WTC11 (cell line): ENCODE measurements at regions not wholly inside any gene's neighbourhood (a gene's known extent, or its start where the extent isn't known, plus 50 kb on each side); places are given as distances from the start of the nearest gene placed in this dataset.

Source experiments
- NFYB ChIP-seq: sonication (generic); formaldehyde crosslinking; conservative IDR thresholded peaks from 2 replicates; pipeline ENCODE4 v1.8.0; 2022; ENCODE audit warnings: low read depth, missing genetic modification reagents
- NR2C2 ChIP-seq: sonication (generic); formaldehyde crosslinking; IDR thresholded peaks from 2 replicates; pipeline ENCODE4 v1.8.0; 2022; ENCODE audit warnings: mild to moderate bottlenecking, missing genetic modification reagents
- SP1 ChIP-seq: sonication (generic); formaldehyde crosslinking; conservative IDR thresholded peaks from 2 replicates; pipeline ENCODE4 v1.8.1; 2022; ENCODE audit warnings: missing genetic modification reagents
- TF ChIP-seq, protein P1 (sequence below): sonication (generic); formaldehyde crosslinking; IDR thresholded peaks from 2 replicates; pipeline ENCODE4 v1.8.0; 2022; ENCODE audit warnings: missing genetic modification reagents
- TF ChIP-seq, protein P2 (sequence below): fragments of 200-600 bp; IDR thresholded peaks from 2 replicates; pipeline ENCODE4 v1.8.0; 2022; ENCODE audit warnings: antibody characterized with exemption
- TF ChIP-seq, protein P3 (sequence below): sonication (generic); formaldehyde crosslinking; IDR thresholded peaks from 2 replicates; pipeline ENCODE4 v1.8.0; 2022; ENCODE audit warnings: mild to moderate bottlenecking, missing genetic modification reagents
- TF ChIP-seq, protein P4 (sequence below): sonication (generic); formaldehyde crosslinking; IDR thresholded peaks from 2 replicates; pipeline ENCODE4 v1.8.1; 2022; ENCODE audit warnings: low read depth, missing genetic modification reagents, borderline replicate concordance
- TF ChIP-seq, protein P5 (sequence below): sonication (generic); formaldehyde crosslinking; IDR thresholded peaks from 2 replicates; pipeline ENCODE4 v1.8.0; 2022; ENCODE audit warnings: mild to moderate bottlenecking, missing genetic modification reagents
- TF ChIP-seq, protein P6 (sequence below): sonication (generic); formaldehyde crosslinking; IDR thresholded peaks from 2 replicates; pipeline ENCODE4 v1.8.1; 2022; ENCODE audit warnings: mild to moderate bottlenecking, moderate library complexity, missing genetic modification reagents

DNA sequence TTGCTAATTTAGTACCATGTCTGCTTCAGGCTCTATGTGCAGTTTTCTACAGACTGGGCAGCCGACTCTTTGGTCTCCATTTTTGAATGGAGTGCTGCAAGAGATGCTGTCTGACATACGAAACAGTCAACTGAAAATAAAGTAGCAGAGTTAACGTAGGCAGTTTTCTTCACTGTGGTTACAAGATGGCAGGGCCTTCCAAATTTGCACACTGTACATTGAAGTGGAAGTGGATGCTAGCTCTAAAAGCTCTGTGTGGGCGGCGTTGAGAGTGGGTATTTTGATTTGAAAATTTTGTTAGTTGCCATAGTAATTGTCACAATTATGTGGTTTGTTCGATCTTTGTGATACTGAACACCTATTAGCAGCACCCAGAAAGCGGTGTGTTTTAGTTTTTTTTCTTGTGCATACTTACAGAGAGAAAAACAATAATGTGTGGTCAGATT, 154.9 kb upstream of the ATP2B1 start:
- TF ChIP-seq, protein P1, sequence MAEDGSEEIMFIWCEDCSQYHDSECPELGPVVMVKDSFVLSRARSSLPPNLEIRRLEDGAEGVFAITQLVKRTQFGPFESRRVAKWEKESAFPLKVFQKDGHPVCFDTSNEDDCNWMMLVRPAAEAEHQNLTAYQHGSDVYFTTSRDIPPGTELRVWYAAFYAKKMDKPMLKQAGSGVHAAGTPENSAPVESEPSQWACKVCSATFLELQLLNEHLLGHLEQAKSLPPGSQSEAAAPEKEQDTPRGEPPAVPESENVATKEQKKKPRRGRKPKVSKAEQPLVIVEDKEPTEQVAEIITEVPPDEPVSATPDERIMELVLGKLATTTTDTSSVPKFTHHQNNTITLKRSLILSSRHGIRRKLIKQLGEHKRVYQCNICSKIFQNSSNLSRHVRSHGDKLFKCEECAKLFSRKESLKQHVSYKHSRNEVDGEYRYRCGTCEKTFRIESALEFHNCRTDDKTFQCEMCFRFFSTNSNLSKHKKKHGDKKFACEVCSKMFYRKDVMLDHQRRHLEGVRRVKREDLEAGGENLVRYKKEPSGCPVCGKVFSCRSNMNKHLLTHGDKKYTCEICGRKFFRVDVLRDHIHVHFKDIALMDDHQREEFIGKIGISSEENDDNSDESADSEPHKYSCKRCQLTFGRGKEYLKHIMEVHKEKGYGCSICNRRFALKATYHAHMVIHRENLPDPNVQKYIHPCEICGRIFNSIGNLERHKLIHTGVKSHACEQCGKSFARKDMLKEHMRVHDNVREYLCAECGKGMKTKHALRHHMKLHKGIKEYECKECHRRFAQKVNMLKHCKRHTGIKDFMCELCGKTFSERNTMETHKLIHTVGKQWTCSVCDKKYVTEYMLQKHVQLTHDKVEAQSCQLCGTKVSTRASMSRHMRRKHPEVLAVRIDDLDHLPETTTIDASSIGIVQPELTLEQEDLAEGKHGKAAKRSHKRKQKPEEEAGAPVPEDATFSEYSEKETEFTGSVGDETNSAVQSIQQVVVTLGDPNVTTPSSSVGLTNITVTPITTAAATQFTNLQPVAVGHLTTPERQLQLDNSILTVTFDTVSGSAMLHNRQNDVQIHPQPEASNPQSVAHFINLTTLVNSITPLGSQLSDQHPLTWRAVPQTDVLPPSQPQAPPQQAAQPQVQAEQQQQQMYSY (CRISPR knock-in tag), result no peak
- TF ChIP-seq, protein P2, sequence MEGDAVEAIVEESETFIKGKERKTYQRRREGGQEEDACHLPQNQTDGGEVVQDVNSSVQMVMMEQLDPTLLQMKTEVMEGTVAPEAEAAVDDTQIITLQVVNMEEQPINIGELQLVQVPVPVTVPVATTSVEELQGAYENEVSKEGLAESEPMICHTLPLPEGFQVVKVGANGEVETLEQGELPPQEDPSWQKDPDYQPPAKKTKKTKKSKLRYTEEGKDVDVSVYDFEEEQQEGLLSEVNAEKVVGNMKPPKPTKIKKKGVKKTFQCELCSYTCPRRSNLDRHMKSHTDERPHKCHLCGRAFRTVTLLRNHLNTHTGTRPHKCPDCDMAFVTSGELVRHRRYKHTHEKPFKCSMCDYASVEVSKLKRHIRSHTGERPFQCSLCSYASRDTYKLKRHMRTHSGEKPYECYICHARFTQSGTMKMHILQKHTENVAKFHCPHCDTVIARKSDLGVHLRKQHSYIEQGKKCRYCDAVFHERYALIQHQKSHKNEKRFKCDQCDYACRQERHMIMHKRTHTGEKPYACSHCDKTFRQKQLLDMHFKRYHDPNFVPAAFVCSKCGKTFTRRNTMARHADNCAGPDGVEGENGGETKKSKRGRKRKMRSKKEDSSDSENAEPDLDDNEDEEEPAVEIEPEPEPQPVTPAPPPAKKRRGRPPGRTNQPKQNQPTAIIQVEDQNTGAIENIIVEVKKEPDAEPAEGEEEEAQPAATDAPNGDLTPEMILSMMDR, result no peak
- TF ChIP-seq NFYB (CRISPR knock-in tag) (no peak), NR2C2 (CRISPR knock-in tag) (no peak), SP1 (CRISPR knock-in tag) (no peak)
- TF ChIP-seq, protein P3, sequence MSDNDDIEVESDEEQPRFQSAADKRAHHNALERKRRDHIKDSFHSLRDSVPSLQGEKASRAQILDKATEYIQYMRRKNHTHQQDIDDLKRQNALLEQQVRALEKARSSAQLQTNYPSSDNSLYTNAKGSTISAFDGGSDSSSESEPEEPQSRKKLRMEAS, result no peak
- TF ChIP-seq, protein P4, sequence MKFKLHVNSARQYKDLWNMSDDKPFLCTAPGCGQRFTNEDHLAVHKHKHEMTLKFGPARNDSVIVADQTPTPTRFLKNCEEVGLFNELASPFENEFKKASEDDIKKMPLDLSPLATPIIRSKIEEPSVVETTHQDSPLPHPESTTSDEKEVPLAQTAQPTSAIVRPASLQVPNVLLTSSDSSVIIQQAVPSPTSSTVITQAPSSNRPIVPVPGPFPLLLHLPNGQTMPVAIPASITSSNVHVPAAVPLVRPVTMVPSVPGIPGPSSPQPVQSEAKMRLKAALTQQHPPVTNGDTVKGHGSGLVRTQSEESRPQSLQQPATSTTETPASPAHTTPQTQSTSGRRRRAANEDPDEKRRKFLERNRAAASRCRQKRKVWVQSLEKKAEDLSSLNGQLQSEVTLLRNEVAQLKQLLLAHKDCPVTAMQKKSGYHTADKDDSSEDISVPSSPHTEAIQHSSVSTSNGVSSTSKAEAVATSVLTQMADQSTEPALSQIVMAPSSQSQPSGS (CRISPR knock-in tag), result no peak
- TF ChIP-seq, protein P5, sequence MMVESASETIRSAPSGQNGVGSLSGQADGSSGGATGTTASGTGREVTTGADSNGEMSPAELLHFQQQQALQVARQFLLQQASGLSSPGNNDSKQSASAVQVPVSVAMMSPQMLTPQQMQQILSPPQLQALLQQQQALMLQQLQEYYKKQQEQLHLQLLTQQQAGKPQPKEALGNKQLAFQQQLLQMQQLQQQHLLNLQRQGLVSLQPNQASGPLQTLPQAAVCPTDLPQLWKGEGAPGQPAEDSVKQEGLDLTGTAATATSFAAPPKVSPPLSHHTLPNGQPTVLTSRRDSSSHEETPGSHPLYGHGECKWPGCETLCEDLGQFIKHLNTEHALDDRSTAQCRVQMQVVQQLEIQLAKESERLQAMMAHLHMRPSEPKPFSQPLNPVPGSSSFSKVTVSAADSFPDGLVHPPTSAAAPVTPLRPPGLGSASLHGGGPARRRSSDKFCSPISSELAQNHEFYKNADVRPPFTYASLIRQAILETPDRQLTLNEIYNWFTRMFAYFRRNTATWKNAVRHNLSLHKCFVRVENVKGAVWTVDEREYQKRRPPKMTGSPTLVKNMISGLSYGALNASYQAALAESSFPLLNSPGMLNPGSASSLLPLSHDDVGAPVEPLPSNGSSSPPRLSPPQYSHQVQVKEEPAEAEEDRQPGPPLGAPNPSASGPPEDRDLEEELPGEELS (CRISPR knock-in tag), result no peak
- TF ChIP-seq, protein P6, sequence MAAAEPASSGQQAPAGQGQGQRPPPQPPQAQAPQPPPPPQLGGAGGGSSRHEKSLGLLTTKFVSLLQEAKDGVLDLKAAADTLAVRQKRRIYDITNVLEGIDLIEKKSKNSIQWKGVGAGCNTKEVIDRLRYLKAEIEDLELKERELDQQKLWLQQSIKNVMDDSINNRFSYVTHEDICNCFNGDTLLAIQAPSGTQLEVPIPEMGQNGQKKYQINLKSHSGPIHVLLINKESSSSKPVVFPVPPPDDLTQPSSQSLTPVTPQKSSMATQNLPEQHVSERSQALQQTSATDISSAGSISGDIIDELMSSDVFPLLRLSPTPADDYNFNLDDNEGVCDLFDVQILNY, result no peak
